PC-9 (cell line): ENCODE measurements at regions not wholly inside any gene's neighbourhood (a gene's known extent, or its start where the extent isn't known, plus 50 kb on each side); places are given as distances from the start of the nearest gene placed in this dataset.

Experiments used
- EZH2 ChIP-seq: fragments of 200-600 bp; sonication (generic); IDR thresholded peaks from 2 replicates; pipeline ENCODE4 v1.8.0; 2017; ENCODE audit warnings: antibody characterized with exemption, low read depth
- TF ChIP-seq, protein P1 (sequence below): fragments of 200-600 bp; sonication (generic); conservative IDR thresholded peaks from 2 replicates; pipeline ENCODE4 v1.6.1; 2017; ENCODE audit warnings: mixed run types, antibody characterized with exemption, mild to moderate bottlenecking, moderate library complexity

DNA sequence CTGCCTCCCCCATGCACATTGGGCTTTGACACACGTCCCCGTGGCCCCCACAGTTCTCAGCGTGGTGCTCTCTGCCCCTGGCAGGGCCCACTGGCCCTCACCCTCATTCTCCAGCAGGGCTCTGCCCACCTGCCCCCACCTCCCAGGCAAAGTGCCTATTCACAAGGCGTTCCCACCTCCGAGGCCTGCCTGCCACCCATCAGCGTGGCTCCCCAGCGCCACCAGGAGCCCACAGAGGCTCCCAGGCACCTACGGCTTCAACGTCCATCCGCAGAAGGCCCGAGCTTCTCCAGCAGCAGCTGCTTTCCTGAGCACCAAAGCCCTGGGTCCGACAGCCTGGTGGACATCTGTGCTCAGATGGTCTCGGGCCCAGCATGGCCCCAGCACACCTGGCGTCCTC lies 211.8 kb upstream of the PPP2R2D start:
- TF ChIP-seq, protein P1, sequence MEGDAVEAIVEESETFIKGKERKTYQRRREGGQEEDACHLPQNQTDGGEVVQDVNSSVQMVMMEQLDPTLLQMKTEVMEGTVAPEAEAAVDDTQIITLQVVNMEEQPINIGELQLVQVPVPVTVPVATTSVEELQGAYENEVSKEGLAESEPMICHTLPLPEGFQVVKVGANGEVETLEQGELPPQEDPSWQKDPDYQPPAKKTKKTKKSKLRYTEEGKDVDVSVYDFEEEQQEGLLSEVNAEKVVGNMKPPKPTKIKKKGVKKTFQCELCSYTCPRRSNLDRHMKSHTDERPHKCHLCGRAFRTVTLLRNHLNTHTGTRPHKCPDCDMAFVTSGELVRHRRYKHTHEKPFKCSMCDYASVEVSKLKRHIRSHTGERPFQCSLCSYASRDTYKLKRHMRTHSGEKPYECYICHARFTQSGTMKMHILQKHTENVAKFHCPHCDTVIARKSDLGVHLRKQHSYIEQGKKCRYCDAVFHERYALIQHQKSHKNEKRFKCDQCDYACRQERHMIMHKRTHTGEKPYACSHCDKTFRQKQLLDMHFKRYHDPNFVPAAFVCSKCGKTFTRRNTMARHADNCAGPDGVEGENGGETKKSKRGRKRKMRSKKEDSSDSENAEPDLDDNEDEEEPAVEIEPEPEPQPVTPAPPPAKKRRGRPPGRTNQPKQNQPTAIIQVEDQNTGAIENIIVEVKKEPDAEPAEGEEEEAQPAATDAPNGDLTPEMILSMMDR = no peak
- no peak for TF ChIP-seq EZH2
